Nephron progenitor cell (in vitro differentiated cells): ENCODE measurements at regions not wholly inside any gene's neighbourhood (a gene's known extent, or its start where the extent isn't known, plus 50 kb on each side); places are given as distances from the start of the nearest gene placed in this dataset.

ENCODE experiments used
- DNase-seq: peaks from one replicate; pipeline ENCODE4 v3.0.0; 2021
- H3K27ac Mint-ChIP-seq: 2 replicates; pipeline ENCODE4 v1.8.0; 2021; ENCODE audit warnings: mild to moderate bottlenecking, moderate library complexity, mixed read lengths
- H3K27me3 Mint-ChIP-seq: 2 replicates; pipeline ENCODE4 v1.8.0; 2021; ENCODE audit warnings: mild to moderate bottlenecking, low read depth, mixed read lengths; ENCODE audit not compliant: poor library complexity
- H3K36me3 Mint-ChIP-seq: 2 replicates; pipeline ENCODE4 v1.8.0; 2021; ENCODE audit warnings: low read depth, mixed read lengths
- H3K4me1 Mint-ChIP-seq: 2 replicates; pipeline ENCODE4 v1.8.0; 2021; ENCODE audit warnings: mixed read lengths
- H3K4me3 Mint-ChIP-seq: 2 replicates; pipeline ENCODE4 v1.8.0; 2021; ENCODE audit warnings: mild to moderate bottlenecking, moderate library complexity, mixed read lengths
- H3K9me3 Mint-ChIP-seq: 2 replicates; pipeline ENCODE4 v1.8.0; 2021; ENCODE audit warnings: mild to moderate bottlenecking, moderate library complexity, mixed read lengths
- CTCF ChIP-seq: fragments of 200-600 bp; sonication (generic); IDR thresholded peaks from 2 replicates; pipeline ENCODE4 v1.5.0; 2021; ENCODE audit warnings: antibody characterized with exemption

- TF ChIP-seq CTCF: no peak
- Mint-ChIP-seq H3K9me3 (no peaks in the 10 kb centered on the region), H3K4me1 (no peaks in the 10 kb centered on the region), H3K36me3 (peaks cover 5% of the 10 kb centered on the region), H3K4me3 (no peak overlapping the region), H3K27ac (peak overlapping the region; percentile 8), H3K27me3 (peaks cover 4% of the 10 kb centered on the region)
- no peak for DNase-seq
Measured at GRCh38 chr11:8789864-8790263, 107.3 kb downstream of the RPL27A start.

- Mint-ChIP-seq H3K36me3 (peaks cover 12% of the 10 kb centered on the region), H3K9me3 (no peaks in the 10 kb centered on the region), H3K4me1 (no peaks in the 10 kb centered on the region), H3K27ac (peak overlapping the region; percentile 91), H3K4me3 (no peak overlapping the region), H3K27me3 (peaks cover 4% of the 10 kb centered on the region)
- TF ChIP-seq CTCF: no peak
- no peak for DNase-seq
Measured at GRCh38 chr11:8790968-8791367, 108.4 kb downstream of the RPL27A start.

- Mint-ChIP-seq H3K27ac (no peak overlapping the region), H3K27me3 (peaks cover 2% of the 10 kb centered on the region), H3K4me1 (no peaks in the 10 kb centered on the region)
Measured at GRCh38 chr11:8792710-8793109, 110.1 kb downstream of the RPL27A start.

GRCh38 chr11:8793114-8793777, 110.7 kb downstream of the RPL27A start:
- no peak for TF ChIP-seq CTCF
- no peak for DNase-seq
- H3K4me3 Mint-ChIP-seq: no peak overlapping the region

More at GRCh38 chr11:8792710-8793109, 110.1 kb downstream of the RPL27A start:
- TF ChIP-seq CTCF: no peak
- Mint-ChIP-seq H3K4me3 (no peak overlapping the region), H3K36me3 (peaks cover 22% of the 10 kb centered on the region), H3K9me3 (no peaks in the 10 kb centered on the region)
- DNase-seq: no peak

GRCh38 chr11:8794126-8794525, 111.5 kb downstream of the RPL27A start:
- no peak for DNase-seq
- Mint-ChIP-seq H3K4me1 (no peaks in the 10 kb centered on the region), H3K27me3 (peaks cover under 1% of the 10 kb centered on the region), H3K27ac (peak overlapping the region; percentile 46), H3K9me3 (no peaks in the 10 kb centered on the region), H3K36me3 (peaks cover 30% of the 10 kb centered on the region), H3K4me3 (no peak overlapping the region)
- no peak for TF ChIP-seq CTCF

More at GRCh38 chr11:8793114-8793777, 110.7 kb downstream of the RPL27A start:
- H3K27ac Mint-ChIP-seq: no peak overlapping the region
- H3K27me3 Mint-ChIP-seq: no peaks in the 10 kb centered on the region
- no peaks in the 10 kb centered on the region for H3K9me3 Mint-ChIP-seq
- no peaks in the 10 kb centered on the region for H3K4me1 Mint-ChIP-seq
- H3K36me3 Mint-ChIP-seq: peaks cover 27% of the 10 kb centered on the region

GRCh38 chr11:8794677-8795103, 112.1 kb downstream of the RPL27A start:
- peak overlapping the region; percentile 46 for H3K27ac Mint-ChIP-seq
- H3K4me1 Mint-ChIP-seq: no peaks in the 10 kb centered on the region
- peak; percentile 24 for TF ChIP-seq CTCF
- H3K36me3 Mint-ChIP-seq: peaks cover 36% of the 10 kb centered on the region
- H3K9me3 Mint-ChIP-seq: no peaks in the 10 kb centered on the region
- no peak for DNase-seq
- peaks cover 2% of the 10 kb centered on the region for H3K27me3 Mint-ChIP-seq
- no peak overlapping the region for H3K4me3 Mint-ChIP-seq
